Keratinocyte (primary cell): ENCODE measurements at regions not wholly inside any gene's neighbourhood (a gene's known extent, or its start where the extent isn't known, plus 50 kb on each side); places are given as distances from the start of the nearest gene placed in this dataset.

ENCODE experiments used
- DNase-seq: peaks from one replicate; pipeline ENCODE4 v3.0.0-alpha.2; 2011; ENCODE audit warnings: low read depth, missing footprints, low spot score
- FAIRE-seq: peaks from 2 replicates; lab custom pipeline; 2011; peaks lifted over from hg19 to GRCh38; lab: Jason Lieb, UNC
- H2AFZ ChIP-seq: 2 replicates; pipeline ENCODE4 v1.6.0; 2012; ENCODE audit warnings: low read length, control low read depth, inconsistent platforms; ENCODE audit not compliant: control insufficient read depth
- H3K27ac ChIP-seq: 2 replicates; pipeline ENCODE4 v1.5.1; 2011; ENCODE audit warnings: low read length; ENCODE audit not compliant: control insufficient read depth, insufficient read depth
- H3K27me3 ChIP-seq: 3 replicates; pipeline ENCODE4 v1.6.0; 2011; ENCODE audit warnings: low read length; ENCODE audit not compliant: control insufficient read depth, insufficient read depth; ENCODE audit errors: extremely low read depth
- H3K36me3 ChIP-seq, 2 experiments: 2 replicates in 1 of 2; 3 replicates in 1 of 2; pipeline ENCODE4 v1.5.1; 2011; ENCODE audit warnings: low read length in 2 of 2, mild to moderate bottlenecking in 1 of 2; ENCODE audit not compliant: control insufficient read depth in 2 of 2, insufficient read depth in 2 of 2; ENCODE audit errors: extremely low read depth in 1 of 2
- H3K4me1 ChIP-seq: 3 replicates; pipeline ENCODE4 v1.5.1; 2011; ENCODE audit warnings: low read length; ENCODE audit not compliant: control insufficient read depth, insufficient read depth; ENCODE audit errors: extremely low read depth
- H3K4me2 ChIP-seq: 3 replicates; pipeline ENCODE4 v1.6.0; 2011; ENCODE audit warnings: low read depth, low read length; ENCODE audit not compliant: control insufficient read depth, insufficient read depth; ENCODE audit errors: extremely low read depth
- H3K4me3 ChIP-seq, 3 experiments: fragments of 200-600 bp in 1 of 3; sonication (generic) in 1 of 3; 2 replicates in 2 of 3; 3 replicates in 1 of 3; pipeline ENCODE4 v1.5.1; 2011 to 2016; ENCODE audit warnings: low read length in 3 of 3, mild to moderate bottlenecking in 3 of 3, control low read depth in 2 of 3, inconsistent platforms in 1 of 3, low read depth in 1 of 3, mixed read lengths in 1 of 3, mixed run types in 1 of 3, moderate library complexity in 1 of 3; ENCODE audit not compliant: control insufficient read depth in 2 of 3, insufficient read depth in 2 of 3; ENCODE audit errors: extremely low read depth in 1 of 3
- H3K79me2 ChIP-seq: 2 replicates; pipeline ENCODE4 v1.6.0; 2012; ENCODE audit warnings: low read length; ENCODE audit not compliant: control insufficient read depth, insufficient read depth
- H3K9ac ChIP-seq: 3 replicates; pipeline ENCODE4 v1.6.0; 2011; ENCODE audit warnings: low read length; ENCODE audit not compliant: control insufficient read depth, insufficient read depth; ENCODE audit errors: extremely low read depth
- H3K9me1 ChIP-seq: 3 replicates; pipeline ENCODE4 v1.6.0; 2011; ENCODE audit warnings: low read length; ENCODE audit not compliant: control insufficient read depth, insufficient read depth; ENCODE audit errors: extremely low read depth
- H3K9me3 ChIP-seq: 2 replicates; pipeline ENCODE4 v1.5.1; 2012; ENCODE audit warnings: low read depth, low read length; ENCODE audit not compliant: control insufficient read depth
- H4K20me1 ChIP-seq: 3 replicates; pipeline ENCODE4 v1.6.0; 2011; ENCODE audit warnings: low read length; ENCODE audit not compliant: control insufficient read depth, insufficient read depth; ENCODE audit errors: extremely low read depth
- CTCF ChIP-seq, 3 experiments: IDR thresholded peaks in 1 of 3; conservative IDR thresholded peaks in 1 of 3; optimal IDR thresholded peaks in 1 of 3; 2 replicates in 2 of 3; 3 replicates in 1 of 3; pipeline versions ENCODE3 to v1.5.1; 2011; ENCODE audit warnings: low read length in 3 of 3, mild to moderate bottlenecking in 3 of 3, moderate library complexity in 2 of 3, control low read depth in 1 of 3, inconsistent platforms in 1 of 3; ENCODE audit not compliant: insufficient read depth in 2 of 3; ENCODE audit errors: extremely low read depth in 1 of 3
- EZH2 ChIP-seq: IDR thresholded peaks from one replicate; pipeline ENCODE4 v1.6.1; 2012; ENCODE audit warnings: inconsistent platforms, mild to moderate bottlenecking, low read length, moderate library complexity
- dilution Hi-C: fragments of 300-500 bp; cut with MboI; formaldehyde crosslinking; loops from one replicate; pipeline ENCODE4 v1.7.0; 2020; ENCODE audit warnings: low sequenced_read_pairs; ENCODE audit not compliant: extremely low pct_ligation_motif_present

- Histone ChIP-seq H3K9ac (no peak overlapping the region), H3K27me3 (no peaks in the 10 kb centered on the region), H3K4me1 (no peaks in the 10 kb centered on the region), H3K9me1 (no peaks in the 10 kb centered on the region), H4K20me1 (no peaks in the 10 kb centered on the region), H2AFZ (no peak overlapping the region), H3K9me3 (no peaks in the 10 kb centered on the region), H3K4me3 (no peak overlapping the region), H3K27ac (no peak overlapping the region), H3K4me2 (no peak overlapping the region), H3K79me2 (no peaks in the 10 kb centered on the region), H3K36me3 (no peaks in the 10 kb centered on the region)
- TF ChIP-seq CTCF (optimal IDR thresholded peaks at IDR 0.05 in 1 of 3, IDR thresholded peaks at IDR 0.05 in 1 of 3, conservative IDR thresholded peaks at IDR 0.05 in 1 of 3; ENCODE audit: extremely low read depth in 1 of 3, insufficient read depth in 2 of 3, low read length in 3 of 3) (no peak), EZH2 (no peak)
- DNase-seq (no peak), FAIRE-seq (no peak)
- dilution Hi-C loops, result no loop called here
Observed at GRCh38 chr12:33718631-33719030, 279.0 kb upstream of the SYT10 start.

GRCh38 chr12:33721561-33721960, 281.9 kb upstream of the SYT10 start:
- Histone ChIP-seq H3K4me1 (no peaks in the 10 kb centered on the region), H2AFZ (no peak overlapping the region), H4K20me1 (no peaks in the 10 kb centered on the region), H3K27ac (no peak overlapping the region), H3K27me3 (no peaks in the 10 kb centered on the region), H3K9me3 (no peaks in the 10 kb centered on the region), H3K9ac (no peak overlapping the region), H3K4me2 (no peak overlapping the region), H3K79me2 (no peaks in the 10 kb centered on the region), H3K36me3 (no peaks in the 10 kb centered on the region), H3K9me1 (no peaks in the 10 kb centered on the region), H3K4me3 (no peak overlapping the region)
- FAIRE-seq (no peak), DNase-seq (no peak)
- TF ChIP-seq CTCF (optimal IDR thresholded peaks at IDR 0.05 in 1 of 3, IDR thresholded peaks at IDR 0.05 in 1 of 3, conservative IDR thresholded peaks at IDR 0.05 in 1 of 3; ENCODE audit: extremely low read depth in 1 of 3, insufficient read depth in 2 of 3, low read length in 3 of 3) (no peak), EZH2 (no peak)
- dilution Hi-C loops, result no loop called here
